ENCODE measurements at regions not wholly inside any gene's neighbourhood (a gene's known extent, or its start where the extent isn't known, plus 50 kb on each side); places are given as distances from the start of the nearest gene placed in this dataset.
A peak's percentile ranks its signal among the peaks of the same experiment; 100 is the strongest.

- TF ChIP-seq POLR2AphosphoS5 (IDR thresholded peaks at IDR 0.05; ENCODE audit: low read depth, low read length) (no peak), POLR2A (IDR thresholded peaks at IDR 0.05; ENCODE audit: low read depth, low read length) (no peak), TAF1 (IDR thresholded peaks at IDR 0.05; ENCODE audit: low read depth, low read length) (no peak), SPI1 (IDR thresholded peaks at IDR 0.05; ENCODE audit: low read depth, low read length) (no peak), POU2F2 (IDR thresholded peaks at IDR 0.05; ENCODE audit: low read depth, low read length) (peak; percentile 84)
Measured at GRCh38 chr7:131231381-131232220, 96.1 kb upstream of the MKLN1 start.
